ENCODE measurements at regions not wholly inside any gene's neighbourhood (a gene's known extent, or its start where the extent isn't known, plus 50 kb on each side); places are given as distances from the start of the nearest gene placed in this dataset.

DNA sequence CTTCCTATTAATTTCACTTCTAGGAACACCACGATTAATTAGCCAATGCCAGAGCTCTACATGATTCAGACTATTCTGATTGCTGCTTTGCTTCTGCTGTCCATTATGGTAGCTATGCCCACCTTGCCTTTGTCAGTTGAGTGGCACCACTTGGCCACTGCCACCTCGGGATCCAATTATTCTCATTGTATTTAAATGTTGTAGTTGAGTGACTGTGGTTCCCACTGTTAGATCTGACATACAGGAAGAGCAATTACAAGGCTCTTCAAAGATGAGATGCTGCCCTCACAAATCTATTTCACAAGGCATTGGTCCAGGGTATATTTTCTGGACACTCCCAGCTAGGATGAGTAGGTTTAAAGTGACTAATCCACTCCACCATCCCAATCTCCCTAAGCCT lies 864.5 kb upstream of the EDIL3 start:
- TF ChIP-seq, protein P1, sequence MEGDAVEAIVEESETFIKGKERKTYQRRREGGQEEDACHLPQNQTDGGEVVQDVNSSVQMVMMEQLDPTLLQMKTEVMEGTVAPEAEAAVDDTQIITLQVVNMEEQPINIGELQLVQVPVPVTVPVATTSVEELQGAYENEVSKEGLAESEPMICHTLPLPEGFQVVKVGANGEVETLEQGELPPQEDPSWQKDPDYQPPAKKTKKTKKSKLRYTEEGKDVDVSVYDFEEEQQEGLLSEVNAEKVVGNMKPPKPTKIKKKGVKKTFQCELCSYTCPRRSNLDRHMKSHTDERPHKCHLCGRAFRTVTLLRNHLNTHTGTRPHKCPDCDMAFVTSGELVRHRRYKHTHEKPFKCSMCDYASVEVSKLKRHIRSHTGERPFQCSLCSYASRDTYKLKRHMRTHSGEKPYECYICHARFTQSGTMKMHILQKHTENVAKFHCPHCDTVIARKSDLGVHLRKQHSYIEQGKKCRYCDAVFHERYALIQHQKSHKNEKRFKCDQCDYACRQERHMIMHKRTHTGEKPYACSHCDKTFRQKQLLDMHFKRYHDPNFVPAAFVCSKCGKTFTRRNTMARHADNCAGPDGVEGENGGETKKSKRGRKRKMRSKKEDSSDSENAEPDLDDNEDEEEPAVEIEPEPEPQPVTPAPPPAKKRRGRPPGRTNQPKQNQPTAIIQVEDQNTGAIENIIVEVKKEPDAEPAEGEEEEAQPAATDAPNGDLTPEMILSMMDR (IDR thresholded peaks at IDR 0.05): no peak
- no peak for TF ChIP-seq EP300 (IDR thresholded peaks at IDR 0.05; ENCODE audit: low read depth)
- no peak for TF ChIP-seq POLR2A (IDR thresholded peaks at IDR 0.05)
- TF ChIP-seq POLR2AphosphoS5 (IDR thresholded peaks at IDR 0.05): no peak

Data from transverse colon (tissue), 4 donors.